DMS114 treated with DMSO at 0.1 percent for 48 hours (cell line): ENCODE measurements at regions not wholly inside any gene's neighbourhood (a gene's known extent, or its start where the extent isn't known, plus 50 kb on each side); places are given as distances from the start of the nearest gene placed in this dataset.

Experiments
- DNase-seq: peaks from one replicate; lab custom pipeline; 2025; ENCODE audit not compliant: unreplicated experiment; lab: John Stamatoyannopoulos, UW

DNA sequence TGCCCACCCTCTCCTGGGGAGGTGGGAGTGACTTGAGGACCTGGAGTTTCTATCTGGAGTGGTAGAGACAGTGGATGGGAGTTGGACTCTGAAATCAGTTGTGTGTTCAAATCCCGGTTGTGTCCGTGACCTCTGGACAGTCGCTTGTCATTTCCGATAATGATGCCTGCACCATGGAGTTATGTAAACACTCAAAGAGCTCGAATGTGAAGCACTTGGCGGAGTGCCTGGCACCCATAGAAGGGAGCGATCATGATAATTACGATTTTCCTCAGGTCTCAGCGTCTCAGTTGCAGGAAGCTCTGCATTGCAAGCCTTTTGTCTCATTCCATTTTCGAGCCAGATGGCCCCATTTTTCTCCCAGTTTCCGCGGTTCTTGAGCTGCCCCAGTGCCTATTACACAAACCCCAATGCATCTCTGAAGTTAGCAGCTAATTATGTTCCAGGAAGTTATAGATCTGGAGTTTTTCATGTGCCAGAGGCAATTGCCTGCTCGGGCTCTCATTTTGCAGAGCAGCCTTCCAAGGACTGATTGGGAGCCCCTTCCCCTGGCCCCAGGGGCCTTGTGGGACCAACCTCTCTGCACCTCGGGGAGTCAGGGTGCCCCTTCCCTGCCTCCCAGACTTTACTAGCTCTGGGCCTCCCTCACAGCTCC is 175.5 kb upstream of the MVB12B start:
- DNase-seq, result no peak

GRCh38 chr9:126151686-126152134 is 174.9 kb upstream of the MVB12B start:
- DNase-seq, result no peak

GRCh38 chr9:126152622-126153362 is 173.8 kb upstream of the MVB12B start:
- no peak for DNase-seq

GRCh38 chr9:126153382-126153781 is 173.2 kb upstream of the MVB12B start:
- no peak for DNase-seq

- DNase-seq, result no peak
Observed at GRCh38 chr9:126154182-126154827, 172.3 kb upstream of the MVB12B start.

GRCh38 chr9:126154869-126155268 is 171.8 kb upstream of the MVB12B start:
- no peak for DNase-seq

GRCh38 chr9:126155756-126156664 is 170.6 kb upstream of the MVB12B start:
- DNase-seq, result no peak

DNA sequence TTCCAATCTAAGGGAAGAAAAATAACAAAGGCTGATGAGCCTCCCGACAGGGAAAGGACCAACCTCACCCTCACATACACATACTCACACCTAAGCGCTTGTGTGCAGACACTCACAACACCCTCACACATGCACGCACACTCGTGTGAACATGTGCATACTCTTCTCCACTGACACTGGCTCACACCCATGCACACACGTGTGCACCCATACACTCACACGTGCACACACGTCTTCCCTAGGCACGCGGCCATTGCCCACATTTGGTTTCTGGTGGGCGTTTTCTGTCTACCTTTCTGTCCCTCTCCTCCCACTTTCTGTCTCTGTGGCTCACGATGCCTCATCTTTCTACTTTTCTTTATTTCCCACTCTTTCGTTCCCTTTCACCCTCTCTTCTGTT is 169.7 kb upstream of the MVB12B start:
- DNase-seq, result no peak

DNA sequence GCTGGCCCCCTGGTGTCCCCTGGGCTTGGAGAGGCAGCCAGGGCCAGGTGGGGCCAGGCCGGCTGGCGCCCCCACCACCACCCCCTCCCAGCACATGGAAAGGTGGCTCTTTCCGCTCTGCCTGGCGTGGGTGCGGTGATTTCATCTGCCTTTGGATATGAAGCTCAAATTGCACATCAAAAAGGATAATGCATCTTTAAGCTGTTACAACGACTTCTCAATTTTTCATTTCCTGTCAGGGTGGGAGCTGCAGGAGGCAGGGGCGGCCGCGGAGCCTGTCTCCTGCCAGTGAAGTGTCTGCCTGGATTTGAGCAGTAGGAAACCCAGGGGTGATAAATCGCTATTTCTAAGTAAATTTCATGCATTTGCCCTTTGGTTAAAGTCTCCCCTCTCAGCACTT is 169.2 kb upstream of the MVB12B start:
- DNase-seq, result no peak

DNA sequence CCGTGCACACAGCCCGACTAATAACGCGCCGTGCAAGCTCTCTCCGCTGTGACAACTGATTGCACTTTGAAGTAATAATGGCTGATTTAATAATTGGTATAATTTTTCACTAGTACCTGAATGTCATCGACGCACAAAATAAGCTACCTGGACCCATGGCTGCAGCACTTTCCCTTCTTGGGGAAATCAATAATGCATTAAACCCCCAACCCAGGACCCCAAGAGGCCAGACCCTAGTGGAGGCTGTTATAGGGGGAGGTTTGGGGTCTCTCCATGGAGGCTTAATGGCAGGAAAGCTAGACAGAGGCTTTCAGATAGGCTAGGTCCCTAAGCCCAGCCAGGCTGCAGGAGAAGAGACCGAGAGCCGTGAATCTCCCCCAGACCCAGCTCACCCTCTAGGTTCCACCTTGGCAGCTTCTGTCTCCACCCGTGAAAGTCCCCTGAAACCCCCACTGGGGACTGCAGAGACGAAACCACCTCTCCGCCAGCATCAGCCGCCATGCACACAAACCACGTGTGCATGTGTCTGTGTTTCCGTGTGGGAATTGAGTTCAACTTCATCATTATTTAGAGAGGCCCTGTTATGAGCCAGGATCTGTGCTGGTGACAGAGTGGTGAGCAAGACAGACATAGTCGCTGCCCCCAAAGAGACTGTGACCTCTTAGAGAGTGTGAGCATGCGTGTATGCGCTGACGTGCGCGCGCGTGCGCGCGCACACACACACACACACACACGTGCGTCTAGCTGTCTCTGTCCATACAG is 168.6 kb upstream of the MVB12B start:
- DNase-seq, result no peak

GRCh38 chr9:126158588-126159429 is 167.8 kb upstream of the MVB12B start:
- DNase-seq, result no peak

DNA sequence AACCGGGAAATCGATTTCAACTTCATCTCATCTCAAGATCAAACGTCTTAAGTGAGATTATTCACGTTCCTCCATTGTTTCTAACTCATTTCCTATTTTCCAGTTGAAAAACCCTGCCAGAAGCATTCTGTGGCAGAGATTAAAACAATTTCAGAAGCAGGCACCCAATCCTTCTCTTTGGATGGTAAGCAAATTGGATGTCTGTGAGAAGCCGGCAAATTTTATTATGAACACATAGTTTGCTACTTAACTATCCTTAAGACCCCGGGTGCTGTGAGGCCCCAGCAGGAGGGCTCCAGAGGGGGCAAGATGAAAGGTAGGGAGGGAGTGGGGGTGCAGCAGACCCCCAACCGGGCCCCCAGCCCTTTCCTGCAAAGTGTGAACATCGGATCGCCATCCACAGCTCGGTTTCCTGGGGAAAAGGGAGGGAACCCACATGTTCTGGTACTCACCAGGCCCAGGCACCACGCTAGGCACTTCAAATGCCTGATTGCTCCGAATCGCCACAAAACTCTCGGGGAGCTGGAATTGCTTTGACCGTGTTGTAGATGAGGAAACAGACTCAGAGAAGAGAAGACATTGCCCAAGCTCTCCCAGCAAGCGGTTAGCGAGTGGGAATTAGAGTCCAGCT is 167.1 kb upstream of the MVB12B start:
- DNase-seq, result no peak

GRCh38 chr9:126160067-126160853 is 166.4 kb upstream of the MVB12B start:
- no peak for DNase-seq

GRCh38 chr9:126160854-126161329 is 165.7 kb upstream of the MVB12B start:
- DNase-seq, result no peak

GRCh38 chr9:126162611-126163381 is 163.8 kb upstream of the MVB12B start:
- DNase-seq, result no peak

DNA sequence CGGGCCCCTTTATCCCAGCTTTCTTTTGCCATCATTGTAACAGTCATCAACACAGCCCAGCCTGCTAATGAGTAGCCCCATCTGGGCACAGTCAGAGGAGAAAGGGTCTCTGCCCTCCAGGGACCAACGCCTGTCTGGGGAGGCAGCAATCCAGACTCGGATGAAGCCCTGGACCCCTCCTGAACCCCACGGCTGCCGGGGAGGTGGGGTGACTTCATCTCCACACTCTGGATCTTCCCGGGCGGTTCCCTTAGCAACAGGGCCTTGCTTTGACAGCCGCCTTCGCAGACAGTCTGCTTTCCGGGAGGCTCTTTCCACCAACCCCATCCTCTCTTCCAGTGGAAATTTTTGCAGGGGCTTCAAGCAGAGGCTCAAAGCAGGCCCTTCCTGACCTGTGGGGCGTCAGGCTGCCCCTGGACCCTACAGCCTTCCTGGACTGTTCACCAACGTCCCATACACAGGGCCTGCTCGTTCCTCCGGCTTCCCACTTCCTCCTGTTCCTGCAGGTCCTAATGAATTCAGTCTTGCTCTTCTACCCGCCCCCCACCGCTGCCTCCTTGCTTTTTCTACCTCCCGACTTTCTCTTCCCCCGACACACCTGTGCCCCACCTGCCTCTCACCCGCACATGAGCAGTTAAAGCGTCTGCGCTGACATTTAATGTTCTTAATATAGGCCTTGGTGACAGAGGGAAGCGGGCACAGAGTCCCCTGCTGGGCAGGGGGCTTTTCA is 161.7 kb upstream of the MVB12B start:
- no peak for DNase-seq

DNA sequence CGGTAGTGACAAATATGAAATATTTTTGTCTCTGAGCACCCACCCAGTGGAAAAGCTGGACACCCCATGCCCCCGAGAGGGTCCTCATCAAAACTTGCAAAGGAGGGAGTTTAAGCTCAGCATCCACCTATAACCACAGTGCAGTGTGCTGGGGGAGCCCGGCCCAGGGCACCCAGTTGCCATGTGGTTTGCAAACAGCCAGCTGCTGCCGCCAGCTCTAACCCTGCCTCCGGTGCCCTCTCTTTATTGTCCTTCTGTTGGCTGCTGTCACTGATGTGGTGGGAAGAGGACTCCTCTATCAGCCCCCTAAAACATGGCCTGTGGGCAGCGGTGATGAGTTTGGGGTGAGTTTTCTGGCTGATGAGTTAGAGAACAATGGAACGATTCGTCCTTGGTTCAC is 160.9 kb upstream of the MVB12B start:
- DNase-seq, result no peak
